SK-N-SH (cell line): ENCODE measurements at regions not wholly inside any gene's neighbourhood (a gene's known extent, or its start where the extent isn't known, plus 50 kb on each side); places are given as distances from the start of the nearest gene placed in this dataset.

Experiments used
- CTCF ChIA-PET: fragments of 300-600, 350-600 bp; formaldehyde crosslinking; extraction: SDS; loops from one replicate; lab custom pipeline; 2021; lab: Yijun Ruan, JAX
- POLR2A ChIA-PET: fragments of 350-600 bp; sonication (Branson Sonifier 250); formaldehyde crosslinking; extraction: SDS; loops from one replicate; lab custom pipeline; 2020; ENCODE audit warnings: antibody characterized with exemption, inconsistent platforms; lab: Yijun Ruan, JAX
- DNase-seq: peaks from one replicate; pipeline ENCODE4 v3.0.0; 2012
- H2AFZ ChIP-seq: fragments of 200-600 bp; sonication (generic); 2 replicates; pipeline ENCODE4 v1.8.1; 2016; ENCODE audit warnings: antibody characterized with exemption, mild to moderate bottlenecking, low read depth
- H3F3A ChIP-seq: fragments of 200-600 bp; sonication (generic); replicated peaks from 2 replicates; pipeline ENCODE3; 2016; ENCODE audit warnings: antibody characterized with exemption, mild to moderate bottlenecking; ENCODE audit not compliant: insufficient read depth
- H3K27ac ChIP-seq, 2 experiments: fragments of 200-500 bp in 1 of 2; fragments of 200-600 bp in 1 of 2; sonication (Bioruptor generic) in 1 of 2; sonication (generic), shearing (Covaris generic) in 1 of 2; 2 replicates each; pipeline versions ENCODE4 v1.5.1 to v1.6.1; 2014 to 2016; ENCODE audit warnings: low read depth in 2 of 2, inconsistent platforms in 1 of 2, low read length in 1 of 2, mild to moderate bottlenecking in 1 of 2, mixed read lengths in 1 of 2
- H3K27me3 ChIP-seq: fragments of 200-600 bp; sonication (generic), shearing (Covaris generic); 2 replicates; pipeline ENCODE4 v1.6.1; 2016; ENCODE audit warnings: mixed run types; ENCODE audit not compliant: insufficient read depth
- H3K36me3 ChIP-seq, 2 experiments: fragments of 200-500 bp in 1 of 2; fragments of 200-600 bp in 1 of 2; sonication (Bioruptor generic) in 1 of 2; sonication (generic) in 1 of 2; replicated peaks in 1 of 2; 2 replicates each; pipeline versions ENCODE3 to v1.5.1; 2014 to 2016; ENCODE audit warnings: low read length in 1 of 2, mild to moderate bottlenecking in 1 of 2; ENCODE audit not compliant: insufficient read depth in 2 of 2, control insufficient read depth in 1 of 2
- H3K4me1 ChIP-seq, 2 experiments: fragments of 200-500 bp in 1 of 2; fragments of 200-600 bp in 1 of 2; sonication (Bioruptor generic) in 1 of 2; sonication (generic), shearing (Covaris generic) in 1 of 2; 2 replicates each; pipeline versions ENCODE4 v1.5.1 to v1.6.1; 2014 to 2016; ENCODE audit warnings: low read depth in 1 of 2, low read length in 1 of 2, mixed run types in 1 of 2; ENCODE audit not compliant: insufficient read depth in 2 of 2, control insufficient read depth in 1 of 2
- H3K4me2 ChIP-seq: fragments of 200-600 bp; sonication (generic), shearing (Covaris generic); 2 replicates; pipeline ENCODE4 v1.6.1; 2017; ENCODE audit warnings: mixed run types
- H3K4me3 ChIP-seq, 2 experiments: fragments of 200-500 bp in 1 of 2; fragments of 200-600 bp in 1 of 2; sonication (Bioruptor generic) in 1 of 2; sonication (generic), shearing (Covaris generic) in 1 of 2; 2 replicates each; pipeline versions ENCODE4 v1.5.1 to v1.8.1; 2014 to 2016; ENCODE audit warnings: low read depth in 2 of 2, inconsistent platforms in 1 of 2, low read length in 1 of 2, mild to moderate bottlenecking in 1 of 2, mixed read lengths in 1 of 2, moderate library complexity in 1 of 2
- H3K79me2 ChIP-seq: fragments of 200-600 bp; sonication (generic); 2 replicates; pipeline ENCODE4 v1.8.1; 2017; ENCODE audit warnings: mild to moderate bottlenecking; ENCODE audit not compliant: insufficient read depth
- H3K9ac ChIP-seq: fragments of 200-600 bp; sonication (generic); 2 replicates; pipeline ENCODE4 v1.6.1; 2017; ENCODE audit warnings: mixed run types
- H3K9me2 ChIP-seq: fragments of 200-600 bp; sonication (generic); 2 replicates; pipeline ENCODE4 v1.6.1; 2017; ENCODE audit warnings: mixed run types
- H3K9me3 ChIP-seq: fragments of 200-600 bp; sonication (generic); 2 replicates; pipeline ENCODE4 v1.6.1; 2017; ENCODE audit warnings: mixed run types, mild to moderate bottlenecking, moderate library complexity
- H4K20me1 ChIP-seq: fragments of 200-600 bp; sonication (generic); 2 replicates; pipeline ENCODE4 v1.6.1; 2017; ENCODE audit warnings: mild to moderate bottlenecking, mixed run types; ENCODE audit not compliant: insufficient read depth
- CHD2 ChIP-seq: fragments of 150-350 bp; IDR thresholded peaks from 2 replicates; pipeline ENCODE4 v1.6.1; 2018; ENCODE audit warnings: low read length; ENCODE audit not compliant: partially characterized antibody
- CTCF ChIP-seq: fragments of 200-600 bp; sonication (generic); IDR thresholded peaks from 2 replicates; pipeline ENCODE4 v1.6.1; 2017; ENCODE audit warnings: antibody characterized with exemption, mild to moderate bottlenecking, moderate library complexity
- ELF1 ChIP-seq: IDR thresholded peaks from 2 replicates; pipeline ENCODE4 v1.4.0; 2012
- JUND ChIP-seq: IDR thresholded peaks from 2 replicates; pipeline ENCODE4 v1.4.0; 2012
- MAX ChIP-seq: IDR thresholded peaks from 2 replicates; pipeline ENCODE4 v1.4.0; 2012; ENCODE audit warnings: low read depth
- NFIC ChIP-seq: IDR thresholded peaks from 2 replicates; pipeline ENCODE4 v1.4.0; 2012; ENCODE audit warnings: borderline replicate concordance
- NRF1 ChIP-seq: IDR thresholded peaks from 2 replicates; pipeline ENCODE4 v1.6.1; 2012; ENCODE audit warnings: low read depth, mild to moderate bottlenecking, low read length
- POLR2AphosphoS5 ChIP-seq: IDR thresholded peaks from 2 replicates; pipeline ENCODE4 v1.6.1; 2012; ENCODE audit warnings: low read depth, low read length
- RAD21 ChIP-seq: IDR thresholded peaks from 2 replicates; pipeline ENCODE4 v1.6.1; 2012; ENCODE audit warnings: mild to moderate bottlenecking, low read length
- REST ChIP-seq: IDR thresholded peaks from 2 replicates; pipeline ENCODE4 v1.6.1; 2012; ENCODE audit warnings: mild to moderate bottlenecking, low read depth, low read length, moderate library complexity
- SIN3A ChIP-seq: IDR thresholded peaks from 2 replicates; pipeline ENCODE4 v1.6.1; 2012; ENCODE audit warnings: low read depth, mild to moderate bottlenecking, low read length, moderate library complexity, borderline replicate concordance
- TEAD4 ChIP-seq: IDR thresholded peaks from 2 replicates; pipeline ENCODE4 v1.4.0; 2012; ENCODE audit warnings: mild to moderate bottlenecking, borderline replicate concordance; ENCODE audit not compliant: insufficient read depth
- USF1 ChIP-seq: IDR thresholded peaks from 2 replicates; pipeline ENCODE4 v1.4.0; 2012; ENCODE audit warnings: low read depth, borderline replicate concordance
- USF2 ChIP-seq: fragments of 150-350 bp; IDR thresholded peaks from 2 replicates; pipeline ENCODE4 v1.6.1; 2017; ENCODE audit warnings: antibody characterized with exemption, low read length, low read depth, borderline replicate concordance
- YY1 ChIP-seq: IDR thresholded peaks from 2 replicates; pipeline ENCODE4 v1.4.0; 2012; ENCODE audit warnings: low read depth, mild to moderate bottlenecking
- ZBTB33 ChIP-seq: IDR thresholded peaks from 2 replicates; pipeline ENCODE4 v1.4.0; 2012; ENCODE audit warnings: low read depth, borderline replicate concordance
- WGBS: methylation state at CpG from one replicate; pipeline ENCODE4 v1.1.6; 2017; ENCODE audit warnings: low lambda C conversion rate; 5-methylcytosine and 5-hydroxymethylcytosine counted together

- no peaks in the 10 kb centered on the region for H4K20me1 ChIP-seq
- no peaks in the 10 kb centered on the region for H3K79me2 ChIP-seq
- no peaks in the 10 kb centered on the region for H3F3A ChIP-seq
- POLR2A ChIA-PET = interaction anchor here (0.6 kb wide), 1 partner anchor 998 kb away, joined by 3 read pairs; no protein-coding TSS in a partner anchor
- no peaks in the 10 kb centered on the region for H3K36me3 ChIP-seq
- H3K9ac ChIP-seq = no peak overlapping the region
- no peak overlapping the region for H2AFZ ChIP-seq
- no peak for DNase-seq
- H3K27ac ChIP-seq = no peak overlapping the region
- WGBS = 86% methylated on average over 4 of the region's 4 CpGs
- no peaks in the 10 kb centered on the region for H3K9me3 ChIP-seq
- no peaks in the 10 kb centered on the region for H3K27me3 ChIP-seq
- TF ChIP-seq CHD2 (no peak), CTCF (no peak), USF2 (no peak), YY1 (no peak), ELF1 (no peak), MAX (no peak), NRF1 (no peak), TEAD4 (no peak), POLR2AphosphoS5 (no peak), ZBTB33 (no peak), REST (no peak), USF1 (no peak), SIN3A (no peak), NFIC (no peak), RAD21 (no peak), JUND (no peak)
- CTCF ChIA-PET = interaction anchor here (0.9 to 2.4 kb wide), 2 partner anchors 8 to 962 kb away, joined by 4 to 10 read pairs; no protein-coding TSS in a partner anchor
- H3K9me2 ChIP-seq = no peaks in the 10 kb centered on the region
- no peaks in the 10 kb centered on the region; a peak in 1 of 4 replicates for H3K4me1 ChIP-seq
- H3K4me3 ChIP-seq = no peak overlapping the region
- H3K4me2 ChIP-seq = no peak overlapping the region
Observed at GRCh38 chr21:27812279-27812678, 845.4 kb upstream of the ADAMTS5 start.
